Renal cortex interstitium (tissue), 11 donors: ENCODE measurements at regions not wholly inside any gene's neighbourhood (a gene's known extent, or its start where the extent isn't known, plus 50 kb on each side); places are given as distances from the start of the nearest gene placed in this dataset.

Experiments
- DNase-seq, 11 donors: peaks; one replicate each; pipeline ENCODE4 v3.0.0-alpha.2; 2013; ENCODE audit warnings: low read depth in 9 of 11, low spot score in 4 of 11; ENCODE audit errors: extremely low read depth in 1 of 11

DNA sequence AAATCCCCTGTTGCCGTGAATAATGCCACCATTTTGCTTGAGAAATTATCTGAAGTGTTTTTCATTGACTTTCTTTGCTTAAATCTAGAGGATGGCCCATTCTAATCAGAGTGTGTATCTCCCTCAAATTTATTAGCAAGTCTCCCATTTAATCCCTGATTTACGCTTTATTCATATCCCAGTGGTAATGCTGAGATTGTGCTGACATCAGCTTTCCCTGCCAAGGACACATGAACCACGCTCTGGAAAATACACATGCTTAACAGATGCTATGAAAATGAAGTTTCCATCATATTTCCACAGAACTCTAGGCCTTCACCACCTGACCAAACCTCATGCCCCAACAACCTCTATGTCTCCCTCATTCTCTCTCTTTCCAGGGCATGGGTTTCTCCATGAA lies 545.4 kb downstream of the TUSC7 start:
- no peak for DNase-seq

- no peak for DNase-seq
Observed at GRCh38 chr3:117255736-117256135, 546.2 kb downstream of the TUSC7 start.

DNA sequence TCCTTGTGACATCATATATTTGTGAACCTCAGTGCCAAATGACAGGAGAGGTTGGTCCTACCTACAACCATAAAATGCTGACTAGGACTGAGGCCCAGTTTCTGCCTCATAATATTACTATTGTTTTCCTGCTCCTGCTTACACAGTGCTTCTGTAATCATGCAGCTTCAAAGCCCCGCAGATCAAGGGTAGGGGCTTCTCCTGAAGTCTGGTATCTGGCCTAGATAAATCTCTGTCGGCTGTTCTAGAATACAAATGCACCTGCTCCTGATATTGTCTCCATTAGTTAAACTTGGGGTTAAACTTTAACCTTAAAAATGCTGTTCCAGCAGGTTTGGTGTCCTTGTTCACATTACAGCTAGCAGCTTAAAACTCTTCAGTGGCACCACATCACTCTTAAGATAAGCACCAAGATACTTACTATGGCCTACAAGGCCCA lies 552.4 kb downstream of the TUSC7 start:
- DNase-seq, result no peak

- no peak for DNase-seq
Observed at GRCh38 chr3:117263270-117263669, 553.7 kb downstream of the TUSC7 start.

DNA sequence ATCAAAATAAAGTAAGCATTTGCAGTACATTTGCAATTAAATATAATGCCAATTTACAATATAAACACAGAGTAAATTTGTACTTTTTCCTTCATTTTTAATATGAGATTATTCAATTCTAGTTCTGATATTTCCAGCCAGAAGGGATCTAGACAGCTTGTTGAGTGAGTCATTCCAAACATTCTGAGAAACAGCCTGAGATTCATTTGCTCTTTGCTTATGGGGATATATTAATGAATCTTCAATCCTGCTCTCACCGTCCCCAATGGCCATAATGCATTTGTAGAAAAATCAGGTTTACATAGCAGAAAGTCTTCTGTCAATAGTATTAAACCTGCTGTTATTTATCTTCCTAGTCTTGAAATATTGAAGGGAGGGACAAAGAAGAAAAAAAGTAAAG lies 554.2 kb downstream of the TUSC7 start:
- DNase-seq, result no peak

DNA sequence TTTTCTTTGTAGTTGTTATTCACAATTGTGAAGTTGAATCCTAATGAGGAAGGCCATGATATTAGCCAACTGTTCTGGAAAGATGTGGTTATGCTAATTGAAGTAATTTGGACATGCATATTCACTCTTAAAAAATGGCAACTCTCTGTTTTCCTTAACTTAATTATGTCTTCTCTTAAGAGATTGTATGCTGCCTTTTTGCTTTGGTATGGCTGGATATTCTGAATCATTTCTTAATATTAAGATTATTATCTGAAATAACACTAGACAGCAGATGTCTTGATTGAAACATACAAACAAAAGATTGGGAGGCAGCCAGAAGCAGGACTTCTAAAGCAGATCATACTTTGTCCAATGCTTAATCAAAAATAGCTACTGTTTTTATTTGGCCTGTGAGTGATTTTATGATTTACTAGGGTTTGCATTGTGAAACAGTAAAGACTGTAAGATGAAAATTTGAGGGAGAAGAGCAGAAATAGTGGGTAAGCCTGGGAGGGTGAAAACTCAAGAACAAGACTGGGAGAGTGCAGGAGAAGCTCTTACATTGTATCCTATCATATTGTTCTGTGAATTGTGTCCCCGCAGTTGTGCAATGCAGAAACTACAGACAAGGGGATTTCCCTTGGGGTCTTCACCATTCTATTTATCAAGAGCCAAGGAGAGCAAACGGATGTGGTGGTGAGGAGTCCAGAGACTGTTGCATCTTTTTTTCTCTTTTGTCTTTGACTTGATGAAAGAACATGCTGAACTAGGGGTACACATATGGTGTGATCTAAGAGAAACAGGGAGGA lies 554.8 kb downstream of the TUSC7 start:
- DNase-seq, result no peak

DNA sequence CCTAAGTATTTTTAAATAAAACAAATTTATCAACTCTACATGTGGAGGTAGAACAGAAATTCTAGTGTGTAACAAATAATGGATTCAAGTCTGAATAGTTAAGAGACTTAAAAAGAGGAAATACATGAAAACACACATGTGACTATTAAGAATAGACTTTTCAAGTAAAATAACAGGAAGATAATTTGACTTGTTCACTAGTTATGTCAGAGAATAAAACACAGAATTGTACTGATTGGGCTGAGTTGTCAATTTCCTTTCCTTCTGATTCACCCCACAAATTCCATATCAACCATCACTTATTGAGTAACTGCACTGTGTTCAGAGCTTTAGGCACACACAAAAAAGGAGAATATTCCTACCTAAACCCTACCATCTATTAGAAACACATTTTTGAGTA lies 557.2 kb downstream of the TUSC7 start:
- no peak for DNase-seq

DNA sequence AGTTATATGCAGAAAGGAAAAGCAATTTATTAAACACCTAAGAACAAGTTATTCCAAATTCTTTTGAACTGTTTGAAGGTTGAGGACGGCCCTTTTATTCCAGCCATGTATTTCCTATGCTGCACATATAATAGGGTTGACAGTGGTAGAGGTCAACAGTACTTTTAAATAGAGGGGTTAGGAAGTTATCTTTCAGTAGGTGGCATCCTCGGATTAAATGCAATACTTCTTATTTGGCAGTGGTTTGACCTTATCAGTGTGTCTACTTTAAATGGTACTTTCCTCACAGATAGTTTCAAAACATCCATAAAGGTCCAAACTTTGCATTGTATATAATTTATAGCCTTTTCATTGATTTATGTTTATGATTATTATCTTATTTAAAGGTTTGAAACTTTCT lies 558.7 kb downstream of the TUSC7 start:
- DNase-seq, result no peak

DNA sequence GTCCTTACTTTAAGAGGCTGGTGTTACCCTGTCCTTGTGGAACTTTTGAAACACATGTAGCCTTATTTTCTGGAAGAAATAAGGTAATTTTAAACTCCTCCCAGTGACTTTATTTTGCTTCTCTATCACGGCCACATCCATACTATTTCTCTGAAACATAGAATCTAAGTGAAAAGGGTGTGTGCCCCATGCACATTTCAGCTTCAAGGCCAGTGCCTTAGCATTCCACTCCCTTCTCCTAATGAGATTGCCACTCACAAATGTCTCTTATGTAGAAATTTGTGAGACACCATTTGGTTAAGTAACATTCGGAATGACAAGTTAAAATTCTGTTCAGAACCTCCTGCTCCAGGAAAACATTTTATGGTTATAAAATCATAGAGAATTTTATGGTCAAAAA lies 562.7 kb downstream of the TUSC7 start:
- DNase-seq, result no peak

DNA sequence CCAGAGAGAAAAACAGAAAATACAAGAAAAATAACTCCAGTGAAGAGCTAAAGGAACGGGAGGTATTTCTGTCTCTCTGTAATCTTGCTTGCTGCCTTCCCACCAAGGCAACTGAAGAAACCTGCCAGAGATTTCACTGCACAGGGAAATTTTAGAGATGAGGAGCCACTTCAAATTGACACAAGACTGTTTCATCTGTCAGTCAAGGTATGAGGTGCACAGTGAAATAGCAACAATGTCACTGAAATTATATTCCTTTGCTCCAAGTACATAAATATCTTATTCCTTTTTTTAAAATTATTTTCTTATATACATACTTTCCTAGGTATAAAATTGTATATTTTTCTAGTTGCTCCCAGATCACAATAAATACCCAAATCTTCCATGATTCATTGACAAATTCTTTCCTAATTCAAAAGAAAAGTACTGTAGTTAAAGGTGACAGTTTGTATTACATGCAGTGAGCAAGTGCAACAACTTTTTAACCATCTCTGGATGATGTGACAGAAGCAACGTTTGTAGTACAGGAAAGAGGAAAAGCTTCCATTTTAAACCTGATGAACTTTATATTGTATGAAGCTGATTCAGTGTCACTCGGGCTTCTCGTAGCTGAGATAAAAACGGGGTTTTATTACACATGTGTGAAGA lies 563.4 kb downstream of the TUSC7 start:
- no peak for DNase-seq

GRCh38 chr3:117277816-117278215 lies 568.2 kb downstream of the TUSC7 start:
- DNase-seq, result no peak

DNA sequence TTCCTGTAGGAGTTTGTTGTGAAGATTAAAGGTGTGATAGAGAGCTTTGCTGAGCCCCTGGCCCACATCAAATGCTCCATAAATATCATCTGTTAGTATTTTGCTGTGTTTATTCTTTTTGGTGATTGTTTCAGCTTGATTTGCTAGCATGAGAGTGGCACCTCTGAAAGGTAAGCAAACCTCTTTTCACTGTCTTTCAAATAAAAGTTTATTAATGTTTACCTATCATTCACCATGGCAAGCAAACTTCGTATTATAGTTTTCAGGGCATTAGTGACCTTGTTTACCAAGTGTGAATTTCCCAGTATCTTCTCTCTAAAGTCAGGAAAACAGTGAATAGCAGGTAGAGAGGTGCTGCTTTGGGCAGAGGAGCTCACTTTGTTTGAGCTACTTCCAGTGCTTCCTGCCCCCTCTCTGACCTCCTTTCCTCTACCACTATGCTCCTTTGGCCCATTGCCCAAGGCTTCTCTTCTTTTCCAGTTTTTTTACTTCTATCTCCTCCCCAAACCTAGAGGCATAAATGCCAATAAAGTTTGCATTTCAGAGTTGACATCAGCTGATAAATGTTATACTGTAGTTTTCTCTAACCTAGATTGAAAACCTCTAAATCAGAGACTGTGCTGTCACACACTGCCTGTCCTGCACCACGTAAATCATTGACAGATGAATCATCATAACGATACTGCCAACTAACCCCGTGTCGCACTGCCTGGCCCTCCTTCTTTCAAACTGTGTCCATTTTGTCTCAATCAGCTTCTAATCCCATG lies 569.0 kb downstream of the TUSC7 start:
- DNase-seq, result no peak

GRCh38 chr3:117281371-117281770 lies 571.8 kb downstream of the TUSC7 start:
- no peak for DNase-seq

DNA sequence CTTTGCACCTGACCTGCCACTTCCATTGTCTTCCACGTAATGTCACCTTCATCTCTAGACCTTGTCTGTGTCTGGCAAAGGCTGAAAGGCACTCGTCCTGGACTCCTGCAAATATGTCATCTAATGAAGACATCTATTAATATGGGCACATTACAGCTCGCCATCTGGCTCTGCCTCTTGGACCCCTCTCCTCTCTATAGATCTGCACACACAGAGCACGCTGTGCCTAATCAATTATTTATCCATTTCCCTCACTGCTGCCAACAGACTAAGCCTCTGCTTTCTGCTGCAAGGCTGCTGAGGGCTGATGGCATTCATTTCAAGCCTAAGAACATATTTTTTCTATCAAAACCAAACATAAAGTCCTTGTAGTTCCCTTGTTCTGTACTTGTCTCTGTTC lies 573.0 kb downstream of the TUSC7 start:
- DNase-seq, result no peak

- no peak for DNase-seq
Observed at GRCh38 chr3:117285737-117286136, 576.2 kb downstream of the TUSC7 start.

GRCh38 chr3:117286488-117286887 lies 576.9 kb downstream of the TUSC7 start:
- DNase-seq, result no peak

DNA sequence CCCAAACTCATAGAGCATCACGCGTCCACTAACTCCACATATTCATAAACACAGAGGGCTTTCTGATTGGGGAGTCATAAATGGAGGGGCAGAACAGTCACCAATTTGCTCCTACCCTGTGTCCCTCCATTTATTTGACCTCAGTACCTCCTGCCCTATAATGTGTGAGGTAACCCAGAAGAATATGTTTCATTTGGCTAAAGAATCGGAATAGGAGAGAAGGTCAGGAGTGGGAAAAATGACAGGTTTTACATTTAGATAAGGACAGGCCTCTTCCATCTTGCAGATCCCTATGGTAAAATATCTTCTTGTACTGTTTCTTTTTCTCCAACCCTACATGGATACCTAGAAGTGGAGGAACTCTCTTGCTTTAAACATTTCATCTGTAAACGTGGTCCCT lies 578.0 kb downstream of the TUSC7 start:
- DNase-seq, result no peak

GRCh38 chr3:117291476-117291875 lies 581.9 kb downstream of the TUSC7 start:
- DNase-seq, result no peak

- no peak for DNase-seq
Observed at GRCh38 chr3:117297065-117297464, 587.5 kb downstream of the TUSC7 start.

DNA sequence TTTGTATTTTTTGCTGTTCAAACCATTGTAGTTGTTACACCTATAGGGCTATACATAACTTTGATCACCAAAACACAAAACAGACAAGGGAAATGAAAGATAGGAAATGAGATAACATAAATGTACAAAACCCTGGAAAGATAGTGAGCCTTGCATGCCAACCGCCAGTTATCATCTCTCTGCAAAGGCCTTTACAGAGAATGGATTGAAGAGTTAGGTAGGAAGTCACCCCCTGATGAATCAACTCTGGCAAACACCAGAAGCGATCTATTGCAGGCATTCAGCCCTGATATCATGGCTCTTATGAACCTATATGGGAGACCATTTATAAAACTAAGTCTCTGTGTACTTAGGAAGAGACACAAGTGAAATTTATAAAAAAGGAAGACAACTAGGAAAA lies 588.0 kb downstream of the TUSC7 start:
- DNase-seq, result no peak
